Anterior cingulate cortex (tissue), 58 donors: ENCODE measurements at regions not wholly inside any gene's neighbourhood (a gene's known extent, or its start where the extent isn't known, plus 50 kb on each side); places are given as distances from the start of the nearest gene placed in this dataset.

ENCODE experiments used
- DNase-seq, 58 donors: peaks; one replicate each; lab custom pipeline; 2025; lab: John Stamatoyannopoulos, UW

GRCh38 chr4:176002007-176002613, 63.5 kb upstream of the WDR17 start:
- DNase-seq, result peak in 54 of 58 donors; percentile 4 to 73 (median 39)

GRCh38 chr4:176005766-176006165, 59.9 kb upstream of the WDR17 start:
- no peak for DNase-seq

GRCh38 chr4:176009254-176009653, 56.4 kb upstream of the WDR17 start:
- DNase-seq, result no peak

- no peak for DNase-seq
Observed at GRCh38 chr4:176011529-176011928, 54.1 kb upstream of the WDR17 start.

DNA sequence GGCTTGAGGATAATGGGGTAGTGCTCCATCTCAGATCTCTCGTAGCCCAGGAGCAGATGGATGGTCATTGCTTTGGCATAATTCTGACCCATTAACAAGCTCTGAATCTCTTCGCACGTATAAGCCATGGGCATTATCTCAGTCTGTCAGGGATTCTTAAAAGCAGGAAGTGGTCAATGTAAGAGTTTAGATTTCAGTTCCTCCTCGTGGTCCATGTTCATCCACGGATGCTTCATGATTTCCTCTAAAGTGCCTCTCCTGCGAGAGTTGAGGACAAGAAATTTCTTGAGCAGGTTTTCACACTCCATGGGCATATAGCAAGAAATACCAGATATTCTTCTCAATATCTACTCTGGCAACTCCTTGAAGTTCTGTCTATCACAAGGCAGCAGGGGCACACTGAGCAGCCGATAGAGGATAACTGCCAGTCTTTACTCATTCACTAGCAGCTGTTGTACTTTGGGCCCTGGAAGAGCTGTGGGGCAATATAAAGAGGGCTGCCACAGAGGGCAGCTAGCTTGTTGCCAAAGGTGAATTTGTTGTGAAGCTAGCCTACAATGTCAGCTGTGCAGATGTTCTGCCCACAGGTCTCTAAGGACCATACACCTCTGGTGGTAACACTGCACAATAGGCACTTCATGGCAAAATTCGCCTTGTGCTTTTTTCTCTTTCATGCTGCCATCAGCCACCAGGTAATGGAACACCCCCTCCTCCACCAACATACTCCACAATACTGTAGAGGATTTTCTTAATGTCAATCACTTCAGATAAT, 52.0 kb upstream of the WDR17 start:
- DNase-seq, result no peak

- no peak for DNase-seq
Observed at GRCh38 chr4:176014583-176015108, 51.0 kb upstream of the WDR17 start.
